Fibroblast of the conjunctiva (primary cell): ENCODE measurements at regions not wholly inside any gene's neighbourhood (a gene's known extent, or its start where the extent isn't known, plus 50 kb on each side); places are given as distances from the start of the nearest gene placed in this dataset.

Source experiments
- DNase-seq: peaks from one replicate; pipeline ENCODE4 v3.0.0-alpha.2; 2010; ENCODE audit warnings: low read depth

GRCh38 chr1:232555494-232556210 is 74.3 kb downstream of the SIPA1L2 start:
- DNase-seq, result no peak

- DNase-seq, result no peak
Observed at GRCh38 chr1:232554409-232554808, 75.5 kb downstream of the SIPA1L2 start.

GRCh38 chr1:232553809-232554208 is 76.1 kb downstream of the SIPA1L2 start:
- DNase-seq, result no peak

GRCh38 chr1:232553050-232553754 is 76.7 kb downstream of the SIPA1L2 start:
- no peak for DNase-seq

- no peak for DNase-seq
Observed at GRCh38 chr1:232551386-232551785, 78.5 kb downstream of the SIPA1L2 start.

- no peak for DNase-seq
Observed at GRCh38 chr1:232550007-232550406, 79.9 kb downstream of the SIPA1L2 start.

GRCh38 chr1:232548691-232549090 is 81.2 kb downstream of the SIPA1L2 start:
- DNase-seq, result no peak

- DNase-seq, result no peak
Observed at GRCh38 chr1:232547938-232548484, 81.9 kb downstream of the SIPA1L2 start.

GRCh38 chr1:232542633-232543593 is 87.0 kb downstream of the SIPA1L2 start:
- DNase-seq, result no peak

- no peak for DNase-seq
Observed at GRCh38 chr1:232538943-232539302, 91.0 kb downstream of the SIPA1L2 start.

GRCh38 chr1:232538224-232538942 is 91.5 kb downstream of the SIPA1L2 start:
- no peak for DNase-seq

- no peak for DNase-seq
Observed at GRCh38 chr1:232534552-232535517, 95.1 kb downstream of the SIPA1L2 start.

GRCh38 chr1:232533328-232533727 is 96.6 kb downstream of the SIPA1L2 start:
- no peak for DNase-seq

GRCh38 chr1:232532901-232533300 is 97.0 kb downstream of the SIPA1L2 start:
- DNase-seq, result no peak

- no peak for DNase-seq
Observed at GRCh38 chr1:232531291-232531690, 98.6 kb downstream of the SIPA1L2 start.

- DNase-seq, result no peak
Observed at GRCh38 chr1:232529747-232530146, 100.2 kb downstream of the SIPA1L2 start.

GRCh38 chr1:232528472-232529089 is 101.4 kb downstream of the SIPA1L2 start:
- no peak for DNase-seq

- no peak for DNase-seq
Observed at GRCh38 chr1:232524056-232524455, 105.9 kb downstream of the SIPA1L2 start.

GRCh38 chr1:232522189-232522588 is 107.7 kb downstream of the SIPA1L2 start:
- DNase-seq, result no peak

GRCh38 chr1:232521660-232522059 is 108.3 kb downstream of the SIPA1L2 start:
- DNase-seq, result no peak
